PC-3 (cell line): ENCODE measurements at regions not wholly inside any gene's neighbourhood (a gene's known extent, or its start where the extent isn't known, plus 50 kb on each side); places are given as distances from the start of the nearest gene placed in this dataset.

Source experiments
- CTCF ChIP-seq: fragments of 300-600 bp; sonication (generic); conservative IDR thresholded peaks from 2 replicates; pipeline ENCODE4 v1.5.1; 2017; ENCODE audit warnings: antibody characterized with exemption, low read depth, mild to moderate bottlenecking, low read length
- EZH2 ChIP-seq: fragments of 300-600 bp; sonication (generic); IDR thresholded peaks from one replicate; pipeline ENCODE4 v1.6.1; 2017; ENCODE audit warnings: antibody characterized with exemption, mild to moderate bottlenecking, low read length; ENCODE audit not compliant: unreplicated experiment
- EZH2phosphoT487 ChIP-seq: fragments of 300-600 bp; sonication (generic); IDR thresholded peaks from 2 replicates; pipeline ENCODE4 v1.6.1; 2018; ENCODE audit warnings: mild to moderate bottlenecking, antibody characterized with exemption, low read length, borderline replicate concordance

DNA sequence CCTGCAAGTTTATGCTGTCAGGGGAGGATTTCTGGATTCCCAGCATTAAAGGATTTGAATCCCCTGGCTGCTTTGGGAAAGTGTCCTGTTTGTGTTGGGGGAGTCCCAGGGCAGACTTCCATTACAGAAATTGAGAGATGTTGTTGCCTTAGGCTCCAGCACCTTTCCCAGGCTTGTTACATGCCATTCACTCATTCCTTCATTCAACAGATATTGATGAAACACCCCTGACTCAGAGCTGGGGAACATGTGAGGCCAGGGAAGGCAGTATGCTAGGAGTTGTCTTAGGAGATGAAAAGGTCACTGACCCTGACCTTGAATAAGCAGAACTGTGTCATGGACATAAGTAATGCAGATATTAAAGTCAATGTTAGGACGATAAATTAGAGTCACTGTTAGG lies 161.7 kb downstream of the NTMT2 start:
- no peak for TF ChIP-seq CTCF
- TF ChIP-seq EZH2, result no peak
- no peak for TF ChIP-seq EZH2phosphoT487
